Small intestine (tissue), 7 donors: ENCODE measurements at regions not wholly inside any gene's neighbourhood (a gene's known extent, or its start where the extent isn't known, plus 50 kb on each side); places are given as distances from the start of the nearest gene placed in this dataset.

Experiments
- DNase-seq, 2 donors: peaks; one replicate each; pipeline versions ENCODE4 v3.0.0 to v3.0.0-alpha.2; 2013
- FAIRE-seq: peaks from 2 replicates; lab custom pipeline; 2012; peaks lifted over from hg19 to GRCh38; lab: Jason Lieb, UNC
- H3K27ac ChIP-seq, 3 donors: one replicate each; pipeline ENCODE4 v1.5.1; 2013; ENCODE audit warnings: low read length in 2 of 3, mild to moderate bottlenecking in 2 of 3, control low read depth in 1 of 3, inconsistent platforms in 1 of 3, low read depth in 1 of 3, moderate library complexity in 1 of 3
- H3K27me3 ChIP-seq, 3 donors: one replicate each; pipeline ENCODE4 v1.6.1; 2013; ENCODE audit warnings: low read length in 3 of 3, inconsistent platforms in 1 of 3; ENCODE audit not compliant: control insufficient read depth in 3 of 3, insufficient read depth in 3 of 3
- H3K36me3 ChIP-seq, 3 donors: one replicate each; pipeline ENCODE4 v1.6.1; 2013; ENCODE audit warnings: low read length in 3 of 3, inconsistent platforms in 1 of 3, low read depth in 1 of 3, mild to moderate bottlenecking in 1 of 3, moderate library complexity in 1 of 3; ENCODE audit not compliant: control insufficient read depth in 3 of 3, insufficient read depth in 2 of 3
- H3K4me1 ChIP-seq, 3 donors: one replicate each; pipeline ENCODE4 v1.6.1; 2013; ENCODE audit warnings: low read length in 2 of 3, inconsistent platforms in 1 of 3, low read depth in 1 of 3, mild to moderate bottlenecking in 1 of 3, moderate library complexity in 1 of 3; ENCODE audit not compliant: control insufficient read depth in 3 of 3, insufficient read depth in 2 of 3
- H3K4me3 ChIP-seq, 3 donors: one replicate each; pipeline ENCODE4 v1.5.1; 2013; ENCODE audit warnings: low read length in 3 of 3, control low read depth in 1 of 3, inconsistent platforms in 1 of 3, low read depth in 1 of 3, mild to moderate bottlenecking in 1 of 3, moderate library complexity in 1 of 3
- H3K9me3 ChIP-seq, 2 donors: one replicate each; pipeline ENCODE4 v1.6.1; 2013; ENCODE audit warnings: low read depth in 1 of 2, low read length in 1 of 2; ENCODE audit not compliant: control insufficient read depth in 2 of 2, insufficient read depth in 1 of 2
- WGBS, 3 donors: extraction: QIAGEN DNeasy Blood & Tissue Kit; methylation state at CpG; one replicate each; pipeline ENCODE4 v1.1.7; 2013; 5-methylcytosine and 5-hydroxymethylcytosine counted together
- donor health status: healthy with polysubstance abuse.
- donor health status: control.
- donor health status: control.
- donor health status: Bipolar disorder and iron deficiency.
- donor health status: healthy.

DNA sequence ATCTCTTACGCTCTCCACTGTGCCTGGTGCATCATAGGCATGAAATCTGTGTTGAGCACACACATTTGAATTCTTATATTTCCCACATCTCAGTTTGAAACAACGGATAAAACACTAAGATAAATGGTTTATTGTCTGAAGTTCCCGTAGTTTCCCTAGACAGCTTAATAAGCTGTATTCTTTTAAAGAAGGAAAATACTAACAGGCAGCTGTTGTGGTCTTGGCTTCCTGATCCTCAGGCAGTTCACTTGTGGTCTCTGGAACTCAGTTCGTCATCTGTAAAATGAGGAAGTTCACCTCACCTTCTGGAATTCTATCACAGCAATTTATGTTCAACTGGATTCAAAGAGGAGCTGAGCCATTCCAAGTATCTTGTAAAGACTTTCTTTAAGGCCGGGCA lies 1805.6 kb upstream of the TENM3 start:
- H3K27me3 ChIP-seq, result no peaks in the 10 kb centered on the region
- H3K4me3 ChIP-seq, result no peak overlapping the region
- 68 to 81% (median 68%) methylated on average over 5 of the region's 5 CpGs for WGBS, 3 donors
- H3K4me1 ChIP-seq, result no peaks in the 10 kb centered on the region
- H3K9me3 ChIP-seq, result no peaks in the 10 kb centered on the region
- DNase-seq, result no peak
- no peak overlapping the region for H3K27ac ChIP-seq
- no peak for FAIRE-seq
- H3K36me3 ChIP-seq, result no peaks in the 10 kb centered on the region

DNA sequence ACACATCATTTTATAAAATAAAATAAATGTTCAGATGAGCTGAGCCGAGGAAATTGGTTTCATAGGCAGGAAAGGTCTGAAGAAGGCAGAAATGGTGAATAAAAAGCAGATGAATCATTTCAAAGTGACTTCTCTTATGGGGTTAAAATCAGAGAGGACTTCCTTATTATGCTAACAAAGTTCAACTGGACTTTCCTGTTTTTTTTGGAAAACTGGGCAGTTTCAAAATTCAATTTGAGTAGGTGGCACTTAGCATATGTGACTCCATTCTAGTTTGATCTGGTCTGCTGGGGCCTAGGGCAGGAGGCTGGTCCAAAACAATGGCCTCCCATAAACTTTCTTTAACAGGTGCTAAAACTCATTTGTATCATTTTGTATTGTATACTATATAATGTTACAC lies 1794.9 kb upstream of the TENM3 start:
- no peak for DNase-seq

DNA sequence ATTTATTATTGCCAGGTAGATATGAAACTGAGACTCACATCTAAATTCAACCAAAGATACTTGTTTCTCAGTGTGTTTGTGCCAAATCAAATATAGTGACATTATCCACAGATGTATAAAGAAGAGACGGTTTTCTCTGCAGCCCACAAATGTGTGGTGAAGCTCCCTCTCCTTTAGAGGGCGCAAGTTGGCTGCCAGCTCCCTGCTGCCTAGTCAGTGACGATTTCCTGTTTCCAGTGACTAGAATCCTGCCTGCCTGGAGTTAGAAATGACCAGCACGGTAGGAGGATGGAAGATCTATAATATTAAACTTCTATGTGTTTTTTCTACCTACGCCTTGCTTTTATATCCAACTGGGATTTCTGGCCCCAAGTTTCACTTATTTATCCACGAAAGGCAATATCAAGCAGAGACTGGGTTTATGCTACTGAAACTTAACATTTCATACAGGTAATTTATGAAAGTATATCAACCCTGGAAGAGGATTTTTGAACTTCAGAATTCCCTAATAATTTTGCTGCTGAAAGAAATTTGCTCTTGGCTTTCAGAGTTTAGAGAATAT lies 1793.7 kb upstream of the TENM3 start:
- H3K27me3 ChIP-seq, result no peaks in the 10 kb centered on the region
- no peaks in the 10 kb centered on the region for H3K36me3 ChIP-seq
- H3K4me3 ChIP-seq, result no peak overlapping the region
- DNase-seq (peak; percentile 16 to 63), FAIRE-seq (no peak)
- WGBS, 3 donors, result 34 to 45% (median 35%) methylated on average over 6 of the region's 6 CpGs
- no peaks in the 10 kb centered on the region for H3K4me1 ChIP-seq
- H3K9me3 ChIP-seq, result no peaks in the 10 kb centered on the region
- no peak overlapping the region for H3K27ac ChIP-seq

More for the DNA sequence above, 1794.9 kb upstream of the TENM3 start:
- Histone ChIP-seq H3K9me3 (no peaks in the 10 kb centered on the region), H3K27me3 (no peaks in the 10 kb centered on the region), H3K27ac (no peak overlapping the region), H3K4me1 (no peaks in the 10 kb centered on the region), H3K36me3 (no peaks in the 10 kb centered on the region), H3K4me3 (no peak overlapping the region)
- FAIRE-seq, result no peak
- WGBS, 3 donors, result 26 to 57% (median 30%) methylated on average over 1 of the region's 1 CpG

DNA sequence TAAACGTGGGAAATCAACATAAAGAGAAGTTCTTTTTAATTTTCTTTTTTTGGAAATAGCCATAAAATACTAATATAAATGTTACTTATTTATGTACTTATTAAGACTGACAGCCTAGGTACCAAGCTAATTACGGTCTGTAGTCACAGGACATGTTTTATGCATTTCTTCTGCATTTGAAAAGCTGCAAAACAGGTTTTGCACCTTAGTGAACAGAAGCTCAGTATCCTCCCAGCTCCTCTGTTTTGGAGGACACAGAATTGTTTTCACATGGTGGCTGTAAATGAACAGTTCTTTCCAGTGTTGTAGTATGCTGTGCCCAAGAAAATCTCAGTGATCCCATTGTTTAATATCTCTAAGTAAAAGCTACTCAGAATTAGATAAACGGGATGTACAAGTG lies 1788.0 kb upstream of the TENM3 start:
- Histone ChIP-seq H3K4me3 (no peak overlapping the region), H3K36me3 (no peaks in the 10 kb centered on the region), H3K4me1 (no peaks in the 10 kb centered on the region), H3K27ac (no peak overlapping the region), H3K27me3 (no peaks in the 10 kb centered on the region), H3K9me3 (no peaks in the 10 kb centered on the region)
- 26 to 43% (median 32%) methylated on average over 3 of the region's 3 CpGs for WGBS, 3 donors
- FAIRE-seq, result no peak
- DNase-seq, result peak in 1 of 2 donors; percentile 26

DNA sequence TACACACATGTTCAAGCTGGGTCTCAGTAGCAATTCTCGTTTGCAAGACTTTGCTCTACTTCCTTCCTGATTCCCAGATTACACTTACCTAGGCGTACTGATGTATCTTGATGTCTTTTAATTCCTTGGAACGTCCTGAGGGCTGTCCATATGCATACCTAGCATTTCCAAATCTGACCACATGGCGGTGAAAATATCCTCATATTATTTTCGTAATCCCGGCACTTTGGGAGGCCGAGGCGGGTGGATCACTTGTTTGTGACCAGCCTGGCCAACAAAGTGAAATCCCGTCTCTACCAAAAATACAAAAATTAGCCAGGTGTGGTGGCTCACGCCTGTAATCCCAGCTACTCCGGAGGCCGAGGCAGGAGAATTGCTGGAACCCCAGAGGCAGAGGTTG lies 1786.3 kb upstream of the TENM3 start:
- DNase-seq (no peak), FAIRE-seq (no peak)
- no peak overlapping the region for H3K4me3 ChIP-seq
- no peaks in the 10 kb centered on the region for H3K4me1 ChIP-seq
- no peaks in the 10 kb centered on the region for H3K9me3 ChIP-seq
- 84 to 89% (median 86%) methylated on average over 12 of the region's 12 CpGs for WGBS, 3 donors
- H3K27ac ChIP-seq, result no peak overlapping the region
- H3K36me3 ChIP-seq, result no peaks in the 10 kb centered on the region
- H3K27me3 ChIP-seq, result no peaks in the 10 kb centered on the region

DNA sequence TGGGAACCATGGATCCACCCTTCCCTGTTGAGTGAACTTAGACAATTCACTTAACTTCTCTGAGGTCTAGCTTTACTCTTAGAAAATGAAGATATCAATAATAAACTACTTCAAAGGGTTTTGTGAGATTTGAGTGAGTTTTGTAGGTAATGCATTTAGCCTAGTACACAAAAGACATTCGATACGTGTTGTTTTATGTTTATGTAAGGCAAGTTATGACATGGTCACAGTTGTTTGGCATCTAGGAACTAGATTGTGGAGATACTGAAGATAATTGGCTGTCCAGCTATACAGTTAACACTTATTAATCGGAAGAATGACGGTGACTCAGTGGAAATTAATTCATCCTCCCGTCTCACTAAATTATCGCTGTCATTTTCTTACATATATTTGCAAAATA lies 1781.1 kb upstream of the TENM3 start:
- 92 to 95% (median 94%) methylated on average over 6 of the region's 6 CpGs for WGBS, 3 donors
- no peaks in the 10 kb centered on the region for H3K4me1 ChIP-seq
- no peak overlapping the region for H3K4me3 ChIP-seq
- H3K36me3 ChIP-seq, result no peaks in the 10 kb centered on the region
- no peak for DNase-seq
- no peaks in the 10 kb centered on the region for H3K9me3 ChIP-seq
- H3K27me3 ChIP-seq, result no peaks in the 10 kb centered on the region
- no peak for FAIRE-seq
- no peak overlapping the region for H3K27ac ChIP-seq

DNA sequence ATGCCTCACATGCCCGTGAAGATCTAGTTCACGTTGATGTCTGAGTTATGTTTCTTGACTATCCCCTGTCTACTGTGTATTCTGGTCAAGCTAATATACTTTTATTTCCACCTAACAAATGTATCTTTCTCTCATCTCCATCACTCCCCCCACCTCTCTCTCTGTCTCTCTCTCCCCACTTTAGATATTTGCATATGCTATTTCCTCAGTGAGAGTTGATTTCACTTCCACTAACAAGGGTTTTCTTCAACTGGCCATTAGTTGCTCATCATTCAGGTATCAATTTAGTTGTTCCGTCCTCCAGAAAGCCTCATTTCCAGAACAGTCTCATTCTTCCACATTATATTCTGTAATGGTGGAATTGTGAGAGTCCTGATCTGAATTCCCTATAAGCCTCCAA lies 1777.8 kb upstream of the TENM3 start:
- FAIRE-seq (no peak), DNase-seq (no peak)
- no peaks in the 10 kb centered on the region for H3K4me1 ChIP-seq
- H3K9me3 ChIP-seq, result no peaks in the 10 kb centered on the region
- H3K27ac ChIP-seq, result no peak overlapping the region
- no peaks in the 10 kb centered on the region for H3K27me3 ChIP-seq
- H3K36me3 ChIP-seq, result no peaks in the 10 kb centered on the region
- 82 to 94% (median 88%) methylated on average over 3 of the region's 3 CpGs for WGBS, 3 donors
- no peak overlapping the region for H3K4me3 ChIP-seq

DNA sequence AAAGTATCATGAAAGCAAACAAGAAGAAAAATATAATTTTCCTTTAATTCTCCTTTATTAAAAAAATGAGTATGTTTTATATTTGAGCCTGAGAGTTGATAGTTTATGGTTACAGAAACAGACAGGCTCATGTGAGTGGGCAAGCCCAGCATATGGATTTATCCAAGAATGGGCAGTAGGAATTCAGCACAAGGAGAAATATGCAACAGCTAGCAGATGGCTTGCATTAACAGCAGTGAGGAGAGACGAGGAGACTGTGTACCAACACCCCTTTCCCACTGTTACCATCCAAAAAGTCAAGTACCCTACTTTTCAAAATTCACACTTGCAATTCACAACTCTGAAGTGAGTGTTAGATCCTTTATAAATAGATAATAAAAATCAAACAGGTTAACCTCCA lies 1760.2 kb upstream of the TENM3 start:
- no peaks in the 10 kb centered on the region for H3K36me3 ChIP-seq
- no peaks in the 10 kb centered on the region for H3K4me1 ChIP-seq
- FAIRE-seq (no peak), DNase-seq (no peak)
- no peaks in the 10 kb centered on the region for H3K27me3 ChIP-seq
- WGBS, 3 donors, result 5 to 40% (median 22%) methylated on average over 1 of the region's 1 CpG
- no peak overlapping the region for H3K27ac ChIP-seq
- H3K4me3 ChIP-seq, result no peak overlapping the region
- no peaks in the 10 kb centered on the region for H3K9me3 ChIP-seq

DNA sequence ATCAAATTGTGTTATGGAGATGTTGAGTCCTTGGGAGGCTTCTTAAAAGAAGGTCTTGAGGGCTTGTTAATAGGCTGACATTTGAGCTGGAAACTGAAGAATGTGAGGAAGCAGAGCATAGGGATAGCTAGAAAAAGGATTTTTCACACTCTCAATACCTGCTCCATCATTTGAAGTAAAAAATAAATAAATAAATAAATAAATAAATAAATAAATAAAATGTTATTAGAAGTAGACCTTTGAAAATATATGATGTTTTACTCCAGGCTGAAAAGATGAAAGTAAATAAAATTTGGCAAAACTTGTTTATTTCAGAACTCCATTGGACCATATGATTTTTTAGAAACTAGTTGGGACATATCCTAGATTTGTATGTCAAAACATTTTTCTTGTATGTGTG lies 1757.8 kb upstream of the TENM3 start:
- no peaks in the 10 kb centered on the region for H3K36me3 ChIP-seq
- no peaks in the 10 kb centered on the region for H3K27me3 ChIP-seq
- no peak for FAIRE-seq
- H3K4me3 ChIP-seq, result no peak overlapping the region
- H3K27ac ChIP-seq, result no peak overlapping the region
- H3K9me3 ChIP-seq, result no peaks in the 10 kb centered on the region
- DNase-seq, result no peak
- no peaks in the 10 kb centered on the region for H3K4me1 ChIP-seq
